Stimulated activated CD4-positive, alpha-beta T cell treated with anti-CD3 and anti-CD28 coated beads, Interleukin-4, amount 100 ng/mL, for 4 hours (primary cell): ENCODE measurements at regions not wholly inside any gene's neighbourhood (a gene's known extent, or its start where the extent isn't known, plus 50 kb on each side); places are given as distances from the start of the nearest gene placed in this dataset.
"Not testable (repeated sequence)": the region's sequence is repeated elsewhere in the genome, so short reads cannot be mapped to it uniquely, and the experiment has no call there.

Source experiments
- DNase-seq, 2 experiments: peaks; one replicate each; pipeline ENCODE4 v3.0.0-alpha.2; 2020

DNA sequence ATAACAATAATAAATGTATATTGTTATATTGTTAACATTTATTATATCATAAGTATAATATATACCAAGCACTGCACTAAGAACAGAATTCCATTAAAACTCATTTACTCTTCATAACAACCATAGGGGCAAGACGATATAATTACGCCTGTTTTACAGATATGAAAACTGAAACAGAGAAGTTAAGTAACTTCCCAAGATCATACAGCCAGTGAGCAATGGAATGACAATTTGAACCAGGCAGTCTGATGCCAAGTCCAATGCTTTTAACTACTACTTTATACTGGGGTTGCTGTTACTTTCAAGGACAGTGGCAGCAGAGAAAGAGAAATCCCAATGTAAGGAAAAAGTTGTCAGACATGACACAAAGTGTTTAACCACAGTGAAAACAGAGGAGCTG is 338.8 kb upstream of the ID2 start:
- no peak for DNase-seq

DNA sequence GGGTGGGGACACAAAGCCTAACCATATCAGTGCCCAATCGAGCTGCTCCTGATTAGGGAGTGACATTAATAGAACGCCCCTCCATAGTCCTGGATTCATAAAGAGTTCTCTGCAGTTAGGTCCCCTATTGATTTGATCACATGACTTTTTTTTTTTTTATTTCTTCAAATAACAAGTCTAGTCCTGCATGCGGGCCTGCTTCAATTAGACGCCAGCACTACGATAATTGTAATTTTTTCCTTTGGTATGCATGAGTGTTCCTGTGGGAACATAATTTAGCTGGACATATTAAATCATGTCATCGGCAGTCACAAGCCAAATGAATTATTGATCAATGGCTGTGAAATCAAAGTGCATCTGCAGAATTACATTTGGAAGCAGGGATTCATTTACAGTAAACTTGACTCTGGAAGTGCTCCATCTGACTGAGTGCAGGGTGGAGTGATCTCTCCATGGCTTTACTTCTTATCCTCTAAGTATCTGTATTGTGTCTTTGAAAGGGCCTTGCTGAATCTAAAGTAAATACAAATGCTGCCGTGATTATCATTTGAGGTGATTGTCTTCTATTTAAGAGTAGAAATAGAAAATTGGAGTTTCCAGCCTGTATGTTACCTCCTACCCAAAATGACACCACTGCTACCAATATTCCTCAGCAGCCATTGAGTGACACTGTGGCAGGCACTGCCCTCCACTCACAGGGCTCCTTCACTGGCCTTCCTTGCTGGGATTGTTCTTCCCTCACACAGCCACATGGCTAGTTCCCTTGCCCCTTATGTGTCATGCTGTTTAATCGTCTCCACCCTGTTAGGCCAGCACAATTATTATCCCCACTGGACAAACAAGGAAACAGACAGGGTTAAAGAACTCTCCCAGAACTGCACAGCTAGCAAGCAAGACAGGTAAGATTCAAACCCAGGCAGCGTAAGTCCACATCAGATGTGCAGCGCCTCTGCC is 337.4 kb upstream of the ID2 start:
- DNase-seq, result no peak

DNA sequence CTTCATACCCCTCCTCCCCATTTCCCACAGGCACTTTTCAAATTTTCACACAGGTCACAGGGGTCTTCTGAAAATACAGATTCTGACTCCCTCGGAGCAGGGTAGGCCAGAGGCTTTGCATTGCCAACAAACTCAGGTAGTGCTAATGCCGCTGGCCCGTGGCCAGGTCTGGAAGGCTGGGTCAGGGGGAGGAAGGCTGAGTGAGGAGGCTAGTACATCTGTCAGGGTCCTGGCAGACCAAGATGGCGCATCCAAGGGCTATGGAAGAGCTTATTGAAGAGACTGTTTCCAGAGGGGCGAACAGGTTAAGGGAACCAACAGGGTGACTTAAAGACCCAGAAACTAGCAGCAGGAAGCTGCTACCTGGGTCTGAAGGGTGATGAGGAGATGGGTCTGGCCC is 336.7 kb upstream of the ID2 start:
- DNase-seq, result no peak

DNA sequence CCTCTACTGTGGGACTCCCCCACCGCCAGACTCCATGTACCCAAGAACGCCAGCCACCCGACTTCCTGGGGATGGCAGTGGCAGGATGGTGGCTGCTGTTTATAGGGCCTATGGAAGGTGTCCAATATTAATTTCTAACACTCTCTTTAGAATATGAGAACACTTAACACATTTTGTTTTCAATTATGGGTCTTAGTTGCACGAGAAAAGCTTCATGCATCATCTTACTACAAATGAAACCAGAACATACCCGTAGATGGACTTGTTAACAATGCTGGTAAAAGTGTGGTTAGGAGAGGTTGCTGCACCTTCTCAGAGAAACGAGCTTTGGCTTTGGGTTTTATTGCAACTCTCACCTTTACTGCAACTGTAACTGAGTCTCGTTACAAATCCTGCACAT is 335.6 kb upstream of the ID2 start:
- no peak for DNase-seq

DNA sequence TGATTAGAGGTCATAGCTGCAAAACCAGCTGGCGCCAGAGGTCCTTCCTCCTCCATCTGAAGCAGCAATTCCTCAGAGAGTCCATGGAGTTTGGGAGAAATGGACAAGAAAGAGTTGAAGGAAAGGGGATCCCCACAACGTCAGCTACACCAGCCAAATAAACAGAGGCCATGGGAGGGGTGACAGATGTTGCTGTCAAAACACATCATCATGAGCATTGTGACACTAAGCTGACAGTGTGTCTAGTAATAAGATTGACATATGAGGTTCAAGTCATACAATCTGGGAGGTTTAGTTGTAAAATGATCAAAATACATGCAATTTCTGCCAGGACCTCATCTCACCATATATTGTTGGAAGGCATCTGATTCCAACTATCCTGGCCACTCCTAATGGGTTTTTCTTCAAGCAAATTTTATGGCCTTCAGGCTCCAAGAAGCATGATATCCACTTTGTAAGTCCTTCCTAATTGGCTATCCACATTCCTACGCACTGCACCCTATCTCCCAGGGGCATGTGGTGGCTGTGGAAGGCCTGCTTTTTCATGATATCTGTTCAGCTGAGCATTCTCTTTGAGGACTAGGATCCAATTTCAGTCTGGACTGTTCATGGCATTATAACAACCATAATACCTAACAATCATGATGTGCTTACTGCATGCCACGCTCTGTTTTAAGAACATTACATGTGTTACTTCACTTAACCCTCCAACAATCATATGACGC is 335.0 kb upstream of the ID2 start:
- DNase-seq, result no peak

DNA sequence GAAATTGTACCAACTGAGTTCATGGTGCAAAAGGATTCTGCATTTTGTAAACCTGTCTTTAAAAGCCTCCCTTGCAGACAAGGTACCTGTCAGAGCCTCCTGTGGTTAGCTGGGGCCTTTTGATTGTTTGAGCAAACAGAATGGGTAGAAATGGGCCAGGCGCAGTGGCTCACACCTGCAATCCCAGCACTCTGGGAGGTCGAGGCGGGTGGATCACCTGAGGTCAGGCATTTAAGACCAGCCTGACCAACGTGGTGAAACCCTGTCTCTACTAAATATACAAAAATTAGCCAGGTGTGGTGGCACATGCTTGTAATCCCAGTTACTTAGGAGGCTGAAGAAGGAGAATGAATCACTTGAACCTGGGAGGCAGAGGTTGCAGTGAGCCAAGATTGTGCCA is 332.9 kb upstream of the ID2 start:
- not testable (repeated sequence) for DNase-seq

DNA sequence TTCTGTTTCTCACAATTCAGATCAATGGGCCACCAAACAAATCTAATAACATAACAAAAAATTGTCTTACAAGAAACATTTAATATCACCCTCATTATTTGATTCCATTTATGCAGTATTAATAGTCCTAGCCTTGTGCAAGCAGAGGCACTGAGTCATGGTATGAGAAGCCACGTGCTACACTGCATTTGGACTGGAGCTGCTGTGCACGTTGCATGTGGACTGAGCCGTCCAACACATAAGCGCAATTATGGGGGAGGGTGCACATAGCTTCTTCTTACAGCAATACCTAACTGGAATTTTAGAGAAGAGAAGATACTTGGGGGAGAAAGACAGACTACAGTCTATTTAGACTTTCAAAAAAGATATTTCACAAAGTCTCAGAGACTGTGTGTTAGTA is 329.6 kb upstream of the ID2 start:
- DNase-seq, result no peak

DNA sequence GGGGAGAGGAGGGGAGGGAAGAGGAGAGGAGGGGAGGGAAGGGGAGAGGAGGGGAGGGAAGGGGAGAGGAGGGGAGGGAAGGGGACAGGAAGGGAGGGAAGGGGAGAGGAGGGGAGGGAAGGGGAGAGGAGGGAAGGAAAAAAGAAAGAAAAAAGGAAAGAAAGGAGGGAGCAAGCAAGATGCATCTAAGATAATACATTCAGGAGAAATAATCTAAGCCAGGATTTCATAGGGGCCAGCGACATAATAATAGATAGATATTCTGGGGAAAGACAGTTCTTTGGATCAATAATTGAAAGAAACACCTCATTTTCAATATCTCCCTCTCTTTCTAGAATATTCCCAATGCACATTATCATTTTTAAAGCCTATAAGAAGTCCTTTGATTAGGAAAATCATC is 328.9 kb upstream of the ID2 start:
- no peak for DNase-seq

DNA sequence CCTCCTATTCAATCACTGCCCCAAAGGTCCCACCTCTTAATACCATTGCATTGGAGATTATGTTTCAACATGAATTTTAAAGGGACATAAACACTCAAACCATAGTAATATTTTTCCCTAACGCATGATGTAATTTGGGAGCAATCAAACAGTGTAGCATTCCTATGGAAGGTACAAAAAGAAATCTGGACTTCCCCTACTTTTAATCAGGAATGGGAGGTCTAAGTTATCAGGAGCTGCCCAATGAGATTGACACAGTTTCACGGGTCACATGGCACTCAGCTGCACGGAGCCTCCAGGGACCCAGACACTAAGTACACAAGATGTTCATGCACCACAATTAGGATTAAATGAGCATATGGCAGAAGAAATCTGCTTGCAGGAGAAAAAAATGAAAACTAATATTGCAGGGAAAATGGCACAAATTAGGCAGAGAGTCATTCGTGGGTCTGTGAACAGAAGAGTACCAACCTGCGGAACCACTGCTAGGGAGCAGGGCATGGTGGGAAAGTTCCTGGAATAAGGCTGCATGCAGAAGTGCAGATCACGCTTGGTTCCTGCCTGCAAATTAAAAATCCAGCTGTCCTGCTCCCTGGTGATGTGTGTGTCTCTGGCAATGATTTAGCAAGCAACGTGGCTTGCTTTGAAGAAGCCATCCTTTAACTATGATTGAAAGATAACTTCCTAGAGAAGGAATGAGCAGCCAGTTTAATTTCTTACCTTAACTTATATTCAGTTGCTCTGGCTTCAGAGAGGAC is 326.6 kb upstream of the ID2 start:
- DNase-seq, result no peak

DNA sequence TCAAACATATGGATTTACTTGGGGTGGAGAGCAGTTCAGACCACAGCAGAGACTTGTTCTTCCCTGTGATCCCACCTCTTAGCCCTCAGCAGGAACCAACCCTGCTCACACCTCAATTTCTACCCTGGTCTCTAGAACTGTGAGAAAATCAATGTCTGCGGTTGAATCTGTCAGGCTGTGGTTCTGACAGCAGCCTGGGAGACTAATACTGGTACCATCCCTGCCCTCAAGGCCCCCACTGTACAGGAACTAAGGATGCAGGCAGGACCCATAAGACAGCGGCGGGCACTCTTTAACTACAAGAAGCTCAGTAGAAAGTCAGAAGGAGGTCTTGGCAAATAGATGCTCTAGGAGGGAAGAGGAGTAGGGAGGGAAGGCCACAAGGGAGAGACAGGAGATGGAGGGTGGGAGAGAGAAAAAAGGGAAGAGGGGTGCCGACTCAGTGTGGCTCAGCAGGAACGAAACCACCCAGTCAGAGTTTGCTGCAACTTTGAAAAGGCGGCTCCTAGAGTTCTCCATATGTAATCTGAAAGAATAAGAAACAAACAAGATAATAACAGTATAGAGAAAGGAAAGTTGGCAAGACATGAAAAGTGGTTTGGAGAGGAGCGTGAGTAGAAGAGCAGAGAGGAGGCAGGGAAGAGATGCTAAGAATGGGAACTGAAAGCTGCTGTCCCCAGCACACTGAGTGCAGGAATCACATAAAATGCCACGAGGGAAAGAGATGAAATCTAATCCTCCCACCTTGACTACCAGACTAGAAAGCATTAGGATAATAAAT is 323.9 kb upstream of the ID2 start:
- no peak for DNase-seq

DNA sequence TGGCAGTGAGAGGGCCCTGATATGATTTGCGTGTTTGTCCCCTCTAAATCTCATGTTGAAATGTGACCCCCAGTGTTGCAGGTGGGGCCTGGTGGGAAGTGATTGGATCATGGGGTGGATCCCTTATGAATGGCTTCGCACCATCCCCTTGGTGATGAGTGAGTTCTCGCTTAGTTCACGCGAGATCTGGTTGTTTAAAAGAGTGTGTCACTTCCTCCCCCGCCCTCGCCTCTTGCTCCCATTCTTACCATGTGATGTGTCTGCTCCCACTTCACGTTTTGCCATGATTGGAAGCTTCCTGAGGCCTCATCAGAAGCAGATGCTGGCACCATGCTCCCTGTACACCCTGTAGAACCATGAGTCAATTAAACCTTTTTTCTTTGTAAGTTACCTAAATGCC is 319.9 kb upstream of the ID2 start:
- no peak for DNase-seq

DNA sequence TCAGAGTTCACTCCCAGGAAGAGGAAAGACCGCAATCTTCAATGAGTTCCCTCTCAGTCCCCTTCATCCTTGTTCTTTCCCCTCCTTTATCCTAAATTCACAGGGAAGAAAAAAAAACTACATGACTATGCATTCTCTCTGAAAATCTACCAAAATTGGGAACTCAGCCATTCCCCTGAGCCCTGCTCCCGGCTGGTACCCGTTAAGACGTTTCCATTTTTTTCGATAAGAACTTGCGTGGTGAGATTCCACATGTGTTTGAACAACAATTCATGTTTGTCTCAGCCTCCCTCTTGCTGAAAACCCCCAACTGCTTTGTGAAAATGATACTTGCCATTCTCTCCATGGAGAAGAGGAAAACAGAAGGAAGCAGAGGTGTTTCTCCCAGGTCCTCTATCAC is 318.7 kb upstream of the ID2 start:
- DNase-seq, result no peak

DNA sequence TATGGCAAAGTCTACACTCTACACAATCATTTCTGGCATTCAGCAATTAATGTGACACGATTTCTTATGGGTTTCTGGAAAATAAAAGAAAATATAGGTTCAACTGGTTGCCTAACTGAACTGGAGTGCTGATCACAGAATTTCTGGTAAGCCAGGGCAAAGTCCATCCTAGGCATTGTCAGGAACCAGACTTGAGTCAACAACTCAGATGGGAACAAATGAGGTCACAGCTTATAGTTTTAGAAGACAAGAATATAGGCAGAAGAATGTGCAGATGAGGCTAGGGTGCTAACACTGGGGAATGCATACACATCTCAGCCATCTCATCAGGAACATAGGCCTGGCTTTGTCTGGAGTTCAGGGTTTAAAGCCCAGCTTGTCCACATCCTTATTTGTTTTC is 317.2 kb upstream of the ID2 start:
- DNase-seq, result no peak

DNA sequence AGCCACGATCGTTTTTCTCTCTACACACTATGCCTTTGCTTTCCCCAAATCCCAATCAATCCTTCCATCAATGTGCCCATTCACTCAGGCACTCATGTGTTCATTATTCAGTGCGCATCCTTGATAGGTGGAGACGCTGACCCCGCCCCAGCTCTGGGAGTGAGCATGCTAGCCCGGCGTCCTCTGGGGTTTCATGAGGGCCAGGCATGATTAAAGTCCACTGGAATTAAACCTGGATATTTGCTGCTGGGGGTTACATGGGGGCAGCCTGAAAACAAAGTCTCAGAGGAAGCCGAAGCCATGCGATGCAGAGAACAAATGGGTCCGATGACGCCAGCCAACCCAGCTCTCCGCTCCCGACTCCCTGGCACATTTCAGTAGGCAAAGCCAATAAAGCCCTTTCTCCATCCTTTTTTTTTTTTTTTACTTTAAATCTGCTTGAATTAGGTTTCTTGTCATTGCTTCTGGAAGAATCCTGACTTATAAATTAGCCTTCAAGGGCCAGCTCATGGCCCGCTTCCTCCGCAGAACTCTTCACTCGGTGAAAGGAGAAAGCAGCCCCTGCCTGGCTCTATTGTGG is 316.4 kb upstream of the ID2 start:
- DNase-seq, result no peak

DNA sequence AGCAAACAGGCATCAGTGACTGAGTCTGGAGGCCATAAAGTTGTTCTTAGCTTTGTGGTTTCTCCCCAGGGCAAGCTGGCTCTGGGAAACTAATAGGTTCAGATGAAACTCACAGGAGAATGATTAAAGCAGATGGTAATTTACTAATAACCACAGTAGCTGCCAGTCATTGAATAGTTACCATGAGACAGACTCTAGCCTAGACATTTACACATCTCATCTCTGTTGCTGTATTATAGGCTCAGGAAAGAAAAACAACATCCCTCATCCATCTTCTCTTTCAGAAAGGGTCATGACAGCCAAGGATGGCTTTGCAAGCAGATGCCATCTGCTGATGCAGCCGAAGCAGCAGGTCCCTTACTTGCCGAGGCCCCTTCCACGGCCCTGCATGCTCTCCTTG is 314.0 kb upstream of the ID2 start:
- no peak for DNase-seq

DNA sequence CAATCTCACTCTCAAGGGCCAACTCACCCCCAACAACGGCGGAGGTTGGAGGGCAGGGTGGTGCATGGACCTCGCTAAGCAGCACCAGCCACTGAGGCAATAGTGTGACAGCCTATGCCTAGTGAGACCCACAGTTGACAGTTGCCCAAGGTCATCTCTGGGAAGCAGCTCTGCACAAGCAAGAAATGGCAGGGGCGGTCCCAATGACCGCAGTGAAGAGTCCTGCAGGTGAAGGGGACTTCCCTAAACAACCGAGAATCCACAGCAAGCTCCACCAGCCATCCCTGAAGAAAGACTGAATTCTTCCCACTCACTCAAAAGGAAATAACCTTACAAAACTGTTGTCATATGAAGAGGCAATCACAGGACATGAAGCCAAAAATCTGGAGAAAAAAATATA is 313.4 kb upstream of the ID2 start:
- no peak for DNase-seq

DNA sequence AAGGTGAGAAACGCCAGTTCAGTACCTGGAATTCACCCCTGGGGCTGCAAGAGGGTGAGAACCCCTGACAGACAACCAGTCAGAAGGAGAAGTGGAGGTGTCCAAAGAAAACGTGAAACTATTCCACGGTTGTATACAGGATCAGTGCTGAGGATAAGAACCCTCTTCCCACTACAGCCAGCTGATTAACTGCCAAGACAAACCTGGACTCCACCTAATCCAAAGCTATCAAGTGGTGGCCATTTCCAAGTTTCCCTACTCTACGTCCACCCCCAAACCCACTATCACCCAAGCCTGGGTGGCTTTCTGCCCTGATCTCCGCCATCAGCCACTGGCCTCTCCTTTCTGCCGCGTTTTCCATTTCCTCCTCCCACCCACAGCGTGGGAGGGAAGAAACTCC is 312.3 kb upstream of the ID2 start:
- DNase-seq, result no peak

DNA sequence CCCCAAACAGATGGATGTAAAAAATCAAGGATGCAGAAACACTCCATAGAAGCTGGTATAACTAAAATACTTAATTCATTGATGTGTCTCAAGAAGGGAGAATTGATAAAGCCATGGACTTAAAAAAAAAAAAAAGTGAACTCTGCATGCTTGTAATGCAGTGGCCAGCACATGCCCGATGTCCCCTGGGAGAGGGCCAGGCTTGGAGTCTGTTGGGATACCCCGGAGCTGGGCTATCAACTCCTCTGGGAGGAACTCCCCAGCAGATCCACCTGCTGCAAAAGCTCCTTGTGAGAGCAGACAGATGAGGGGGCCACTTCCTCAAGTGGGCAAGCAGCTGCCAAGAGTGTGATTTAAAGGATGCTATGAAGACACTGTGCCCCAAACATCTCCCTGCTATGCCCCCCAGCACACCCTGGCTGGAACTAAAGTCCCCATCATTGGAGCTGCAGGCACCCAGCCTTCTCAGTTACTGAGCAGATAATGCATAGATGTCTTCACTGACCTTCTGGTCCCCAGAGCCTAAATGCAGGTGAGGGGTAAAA is 311.5 kb upstream of the ID2 start:
- no peak for DNase-seq

DNA sequence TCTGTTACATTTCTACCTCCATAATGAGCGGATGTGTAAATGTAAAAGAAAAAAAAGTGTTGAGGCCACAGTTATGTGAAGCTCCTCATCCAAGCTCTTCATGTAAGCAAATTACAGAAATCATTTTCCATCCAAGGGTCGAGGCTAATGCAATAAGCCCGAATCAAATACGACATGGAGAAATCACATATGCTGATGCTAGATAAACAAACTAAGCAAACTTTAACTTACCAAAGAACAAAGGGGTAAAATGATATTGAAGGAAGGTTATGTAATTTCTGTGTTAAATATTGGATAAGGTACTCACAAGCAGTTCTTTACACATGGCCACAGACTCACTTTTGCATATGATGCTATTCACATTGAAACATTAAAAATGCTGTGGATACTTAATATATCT is 310.2 kb upstream of the ID2 start:
- no peak for DNase-seq

DNA sequence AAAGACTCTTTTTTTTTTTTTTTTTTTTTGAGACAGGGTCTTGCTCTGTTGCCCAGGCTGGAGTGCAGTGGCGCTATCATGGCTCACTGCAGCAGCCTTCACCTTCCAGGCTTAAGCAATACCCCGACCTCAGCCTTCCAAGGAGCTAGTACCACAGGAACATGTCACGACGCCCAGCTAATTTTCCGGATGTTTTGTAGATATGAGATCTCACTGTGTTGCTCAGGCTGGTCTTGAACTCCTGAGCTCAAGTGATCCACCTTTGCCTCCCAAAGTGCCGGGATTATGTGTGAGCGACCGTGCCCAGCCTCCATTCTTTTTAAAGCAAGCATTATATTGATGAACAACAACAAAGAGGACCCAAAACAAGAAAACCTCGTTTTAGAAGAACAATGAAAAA is 307.1 kb upstream of the ID2 start:
- no peak for DNase-seq

DNA sequence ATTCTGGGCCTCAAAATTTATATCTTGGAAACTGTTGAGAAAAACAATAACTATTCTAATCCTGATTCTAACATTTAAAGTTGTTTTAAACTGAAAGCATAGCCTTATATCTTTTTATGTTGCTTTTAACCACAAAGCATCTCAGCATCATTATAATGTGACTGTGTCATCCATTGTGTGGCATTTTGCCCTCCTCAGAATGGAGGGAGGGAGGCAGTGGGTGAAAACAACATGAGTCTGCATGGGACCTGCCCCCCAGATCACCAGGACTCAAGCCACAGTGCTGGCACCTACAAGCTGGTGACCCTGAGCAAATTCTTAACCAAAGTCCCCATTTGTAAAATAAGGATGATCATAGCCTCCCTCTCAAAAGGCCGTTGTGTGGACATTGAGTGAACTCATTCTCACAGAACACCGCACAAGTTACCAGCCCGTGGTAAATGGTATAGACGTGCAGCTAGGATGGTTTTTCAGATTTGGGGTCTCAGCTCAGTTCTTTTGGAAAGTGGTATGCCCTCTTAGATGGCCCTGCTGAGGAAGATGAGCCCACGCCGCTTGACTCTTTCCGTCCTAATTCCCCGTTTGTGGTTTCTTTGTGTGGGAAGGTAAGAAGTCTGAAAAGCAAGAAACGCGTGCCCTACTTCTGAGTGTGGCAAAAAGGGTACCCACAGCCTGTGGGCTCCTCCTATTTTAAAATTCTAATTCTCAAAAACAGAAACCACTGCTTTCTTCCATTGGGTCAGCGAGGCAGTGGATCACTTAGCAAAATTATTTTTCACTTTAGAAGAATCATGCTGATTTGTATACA is 305.0 kb upstream of the ID2 start:
- DNase-seq, result no peak
